Stomach (tissue), 8 donors: ENCODE measurements at regions not wholly inside any gene's neighbourhood (a gene's known extent, or its start where the extent isn't known, plus 50 kb on each side); places are given as distances from the start of the nearest gene placed in this dataset.

Experiments
- DNase-seq, 2 donors: peaks; one replicate each; pipeline versions ENCODE4 v3.0.0 to v3.0.0-alpha.2; 2013 to 2019
- H3K27ac ChIP-seq, 5 donors: fragments of 200-600 bp in 4 of 5; sonication (generic) in 4 of 5; one replicate each; pipeline ENCODE4 v1.5.1; 2013 to 2019; ENCODE audit warnings: mild to moderate bottlenecking in 1 of 5, moderate library complexity in 1 of 5
- H3K27me3 ChIP-seq, 3 donors: fragments of 200-600 bp; sonication (generic); one replicate each; pipeline ENCODE4 v1.5.1; 2017 to 2019; ENCODE audit warnings: mixed run types in 1 of 3
- H3K36me3 ChIP-seq, 4 donors: fragments of 200-600 bp; sonication (generic); 1 replicate in 3 of 4; 2 replicates in 1 of 4; pipeline ENCODE4 v1.5.1; 2016 to 2019
- H3K4me1 ChIP-seq, 4 donors: fragments of 200-600 bp; sonication (generic); one replicate each; pipeline ENCODE4 v1.5.1; 2016 to 2019
- H3K4me3 ChIP-seq, 4 donors: fragments of 200-600 bp; sonication (generic) in 3 of 4; one replicate each; pipeline ENCODE4 v1.5.1; 2016 to 2019; ENCODE audit warnings: mild to moderate bottlenecking in 1 of 4
- H3K9me3 ChIP-seq, 4 donors: fragments of 200-600 bp; sonication (generic); one replicate each; pipeline ENCODE4 v1.5.1; 2016 to 2019
- EP300 ChIP-seq: sonication (generic); formaldehyde crosslinking; IDR thresholded peaks from one replicate; pipeline ENCODE4 v1.6.1; 2017; ENCODE audit warnings: antibody characterized with exemption
- POLR2A ChIP-seq, 4 donors: fragments of 450-650 bp; IDR thresholded peaks; one replicate each; pipeline ENCODE4 v1.6.1; 2016; ENCODE audit warnings: antibody characterized with exemption in 4 of 4, control low read depth in 2 of 4, mild to moderate bottlenecking in 1 of 4, moderate library complexity in 1 of 4
- POLR2AphosphoS5 ChIP-seq, 3 donors: sonication (generic); formaldehyde crosslinking; IDR thresholded peaks; one replicate each; pipeline ENCODE4 v1.6.1; 2016; ENCODE audit warnings: antibody characterized with exemption in 3 of 3
- WGBS, 5 donors: extraction: QIAGEN DNeasy Blood & Tissue Kit in 3 of 5; methylation state at CpG; one replicate each; pipeline versions ENCODE4 v1.1.5 to v1.1.7; 2013 to 2018; 5-methylcytosine and 5-hydroxymethylcytosine counted together
- intact Hi-C: fragments of 100-400 bp; cut with DNase I; formaldehyde crosslinking; loops from one replicate; pipeline ENCODE4 v1.15.1; 2023; ENCODE audit warnings: low total_unique reads
- TF ChIP-seq, protein P1 (sequence below), 7 experiments: fragments of 450-650 bp in 4 of 7; fragments of 200-600 bp in 3 of 7; sonication (generic) in 3 of 7; IDR thresholded peaks; one replicate each; pipeline ENCODE4 v1.5.1; 2016 to 2019; ENCODE audit warnings: antibody characterized with exemption in 7 of 7, control low read depth in 2 of 7, mild to moderate bottlenecking in 1 of 7
- donor health status: healthy with polysubstance abuse.
- donor health status: Bipolar disorder and iron deficiency.
- donor health status: healthy.

DNA sequence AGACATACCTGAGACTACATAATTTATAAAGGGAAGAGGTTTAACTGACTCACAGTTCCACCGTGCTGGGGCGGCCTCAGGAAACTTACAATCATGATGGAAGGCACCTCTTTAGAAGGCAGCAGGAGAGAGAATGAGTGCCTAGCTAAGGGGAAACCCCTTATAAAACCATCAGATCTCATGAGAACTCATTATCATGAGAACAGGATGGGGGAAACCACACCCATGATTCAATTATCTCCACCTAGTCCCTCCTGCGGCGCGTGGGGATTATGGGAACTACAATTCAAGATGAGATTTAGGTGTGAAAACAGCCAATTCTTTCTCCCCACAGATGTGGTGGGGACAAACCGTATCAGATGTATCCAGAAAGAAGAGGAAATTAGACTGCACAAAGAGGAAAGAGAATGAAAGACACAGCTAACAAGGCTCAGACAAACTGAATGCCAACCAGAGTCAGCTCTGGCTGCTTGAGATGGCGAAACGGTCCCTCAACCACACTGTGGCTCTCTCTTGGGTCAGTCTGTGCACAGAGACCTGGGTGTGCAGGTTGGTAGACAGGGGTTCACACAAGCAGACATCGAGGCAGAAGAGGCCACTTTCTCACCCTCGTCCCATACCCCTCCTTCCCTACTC, 375.6 kb downstream of the SFMBT2 start:
- DNase-seq = no peak
- WGBS, 5 donors = 65 to 79% (median 75%) methylated on average over 10 of the region's 10 CpGs
- Histone ChIP-seq H3K27ac (no peak overlapping the region), H3K27me3 (no peaks in the 10 kb centered on the region), H3K4me1 (no peaks in the 10 kb centered on the region), H3K9me3 (no peaks in the 10 kb centered on the region), H3K4me3 (no peak overlapping the region), H3K36me3 (no peaks in the 10 kb centered on the region)
- intact Hi-C loops = no loop called here
- TF ChIP-seq, protein P1, sequence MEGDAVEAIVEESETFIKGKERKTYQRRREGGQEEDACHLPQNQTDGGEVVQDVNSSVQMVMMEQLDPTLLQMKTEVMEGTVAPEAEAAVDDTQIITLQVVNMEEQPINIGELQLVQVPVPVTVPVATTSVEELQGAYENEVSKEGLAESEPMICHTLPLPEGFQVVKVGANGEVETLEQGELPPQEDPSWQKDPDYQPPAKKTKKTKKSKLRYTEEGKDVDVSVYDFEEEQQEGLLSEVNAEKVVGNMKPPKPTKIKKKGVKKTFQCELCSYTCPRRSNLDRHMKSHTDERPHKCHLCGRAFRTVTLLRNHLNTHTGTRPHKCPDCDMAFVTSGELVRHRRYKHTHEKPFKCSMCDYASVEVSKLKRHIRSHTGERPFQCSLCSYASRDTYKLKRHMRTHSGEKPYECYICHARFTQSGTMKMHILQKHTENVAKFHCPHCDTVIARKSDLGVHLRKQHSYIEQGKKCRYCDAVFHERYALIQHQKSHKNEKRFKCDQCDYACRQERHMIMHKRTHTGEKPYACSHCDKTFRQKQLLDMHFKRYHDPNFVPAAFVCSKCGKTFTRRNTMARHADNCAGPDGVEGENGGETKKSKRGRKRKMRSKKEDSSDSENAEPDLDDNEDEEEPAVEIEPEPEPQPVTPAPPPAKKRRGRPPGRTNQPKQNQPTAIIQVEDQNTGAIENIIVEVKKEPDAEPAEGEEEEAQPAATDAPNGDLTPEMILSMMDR (IDR thresholded peaks at IDR 0.05) = no peak
- TF ChIP-seq POLR2AphosphoS5 (IDR thresholded peaks at IDR 0.05) = no peak
- no peak for TF ChIP-seq EP300

DNA sequence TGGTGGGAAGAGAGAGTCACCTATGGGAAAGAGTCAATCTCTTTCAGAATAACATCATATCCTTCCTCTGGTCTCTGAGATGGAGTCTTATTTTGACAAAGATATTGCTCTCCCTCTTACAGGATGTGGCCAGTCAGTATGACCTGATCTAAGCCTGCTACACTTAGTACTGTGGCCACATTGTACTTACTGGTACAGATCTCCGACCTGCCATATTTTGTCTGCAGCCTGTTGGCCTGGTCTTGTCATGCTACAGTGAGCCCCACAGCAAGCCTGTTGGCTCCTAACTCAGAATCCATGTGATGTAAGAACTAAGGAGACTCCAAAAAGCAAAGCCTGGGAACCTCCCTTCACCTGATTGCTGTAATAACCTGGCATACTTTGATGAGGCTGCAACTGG, 377.8 kb downstream of the SFMBT2 start:
- TF ChIP-seq POLR2A (IDR thresholded peaks at IDR 0.05) = no peak
- TF ChIP-seq EP300 = no peak
- TF ChIP-seq, protein P1 (IDR thresholded peaks at IDR 0.05) = no peak
- TF ChIP-seq POLR2AphosphoS5 (IDR thresholded peaks at IDR 0.05) = no peak

DNA sequence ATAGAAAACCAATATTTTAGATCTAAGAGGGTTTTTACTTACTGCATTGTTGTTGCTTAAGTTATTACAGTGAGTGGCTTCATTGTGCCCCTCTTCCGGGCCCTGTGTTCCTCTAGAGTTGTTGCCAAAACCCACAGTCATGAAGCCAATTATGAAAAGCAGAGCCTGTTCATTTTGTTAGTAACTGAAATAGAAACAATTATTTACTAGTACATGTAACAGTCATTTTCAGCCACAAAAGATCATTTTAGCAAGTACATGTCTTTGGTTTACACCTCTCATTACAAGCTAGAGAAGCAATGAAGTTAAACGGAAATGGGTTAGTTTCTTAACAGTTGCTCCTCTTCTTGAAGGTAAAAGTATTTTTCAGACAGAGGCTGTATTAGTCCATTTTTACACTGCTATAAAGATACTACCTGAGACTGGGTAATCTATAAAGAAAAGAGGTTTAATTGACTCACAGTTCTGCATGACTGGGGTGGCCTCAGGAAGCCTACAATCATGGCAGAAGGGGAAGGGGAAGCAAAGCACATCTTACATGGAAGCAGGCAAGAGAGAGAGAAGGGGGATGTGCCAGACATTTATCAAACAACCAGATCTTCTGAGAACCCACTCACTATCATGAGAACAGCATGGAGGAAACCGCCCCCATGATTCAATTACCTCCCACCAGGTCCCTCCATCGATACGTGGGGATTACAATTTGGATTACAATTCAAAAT, 380.5 kb downstream of the SFMBT2 start:
- whole genome bisulfite sequencing, 5 donors = 74 to 92% (median 83%) methylated on average over 5 of the region's 5 CpGs
- TF ChIP-seq POLR2AphosphoS5 (IDR thresholded peaks at IDR 0.05) = no peak
- TF ChIP-seq, protein P1 (IDR thresholded peaks at IDR 0.05) = no peak
- no peak for TF ChIP-seq POLR2A (IDR thresholded peaks at IDR 0.05)
- no peak for TF ChIP-seq EP300
- intact Hi-C loops = no loop called here
- Histone ChIP-seq H3K36me3 (no peaks in the 10 kb centered on the region), H3K9me3 (no peaks in the 10 kb centered on the region), H3K27me3 (no peaks in the 10 kb centered on the region), H3K4me1 (no peaks in the 10 kb centered on the region), H3K4me3 (no peak overlapping the region), H3K27ac (peak overlapping the region in 1 of 5 donors; percentile 20)
- DNase-seq = no peak

More for the DNA sequence above, 377.8 kb downstream of the SFMBT2 start:
- Histone ChIP-seq H3K36me3 (no peaks in the 10 kb centered on the region), H3K27ac (no peak overlapping the region), H3K4me1 (no peaks in the 10 kb centered on the region), H3K9me3 (no peaks in the 10 kb centered on the region), H3K27me3 (no peaks in the 10 kb centered on the region), H3K4me3 (no peak overlapping the region)
- DNase-seq = no peak
- WGBS, 5 donors = 68 to 89% (median 77%) methylated on average over 1 of the region's 1 CpG
- intact Hi-C loops = no loop called here

DNA sequence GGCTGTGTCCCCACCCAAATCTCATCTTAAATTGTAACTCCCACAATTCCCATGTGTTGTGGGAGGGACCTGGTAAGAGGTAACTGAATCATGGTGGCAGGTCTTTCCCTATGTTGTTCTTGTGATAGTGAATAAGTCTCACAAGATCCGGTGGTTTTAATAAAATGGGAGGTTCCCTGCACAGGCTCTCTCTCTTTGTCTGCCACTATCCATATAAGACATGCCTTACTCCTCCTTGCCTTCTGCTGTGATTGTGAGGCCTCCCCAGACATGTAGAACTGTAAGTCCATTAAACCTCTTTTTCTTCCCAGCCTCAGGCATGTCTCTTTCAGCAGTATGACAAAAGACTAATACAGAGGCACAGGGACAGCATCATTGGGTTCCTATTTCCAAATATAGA, 381.2 kb downstream of the SFMBT2 start:
- H3K36me3 ChIP-seq = no peaks in the 10 kb centered on the region
- DNase-seq = no peak
- WGBS, 5 donors = 25 to 47% (median 37%) methylated on average over 1 of the region's 1 CpG
- TF ChIP-seq POLR2A (IDR thresholded peaks at IDR 0.05) (no peak), POLR2AphosphoS5 (IDR thresholded peaks at IDR 0.05) (no peak), EP300 (no peak)
- TF ChIP-seq, protein P1 (IDR thresholded peaks at IDR 0.05) = no peak
- H3K27me3 ChIP-seq = no peaks in the 10 kb centered on the region
- peak overlapping the region in 3 of 5 donors; percentile 6 to 20 (median 18) for H3K27ac ChIP-seq
- no peaks in the 10 kb centered on the region for H3K4me1 ChIP-seq
- intact Hi-C loops = no loop called here
- H3K4me3 ChIP-seq = no peak overlapping the region
- H3K9me3 ChIP-seq = no peaks in the 10 kb centered on the region
